Gastrocnemius medialis (tissue), 4 donors: ENCODE measurements at regions not wholly inside any gene's neighbourhood (a gene's known extent, or its start where the extent isn't known, plus 50 kb on each side); places are given as distances from the start of the nearest gene placed in this dataset.

Experiments used
- ATAC-seq, 2 donors: fragments of 150-250 bp; one replicate each; pipeline ENCODE4 v1.9.1; 2016
- DNase-seq, 2 donors: peaks; one replicate each; pipeline ENCODE4 v3.0.0-alpha.2; 2019
- H3K27ac ChIP-seq, 4 donors: fragments of 200-600 bp; sonication (generic); 1 replicate in 1 of 4; 2 replicates in 3 of 4; pipeline ENCODE4 v1.5.1; 2016 to 2018; ENCODE audit warnings: mild to moderate bottlenecking in 2 of 4, moderate library complexity in 1 of 4
- H3K27me3 ChIP-seq, 3 donors: fragments of 200-600 bp; sonication (generic) in 2 of 3; 1 replicate in 1 of 3; 2 replicates in 2 of 3; pipeline versions ENCODE4 v1.5.1 to v1.6.0; 2016 to 2019; ENCODE audit warnings: mild to moderate bottlenecking in 1 of 3, moderate library complexity in 1 of 3
- H3K36me3 ChIP-seq, 2 donors: fragments of 200-600 bp; sonication (generic) in 1 of 2; one replicate each; pipeline ENCODE4 v1.5.1; 2017 to 2018
- H3K4me1 ChIP-seq, 2 donors: fragments of 200-600 bp; sonication (generic) in 1 of 2; one replicate each; pipeline ENCODE4 v1.5.1; 2016 to 2017; ENCODE audit warnings: mild to moderate bottlenecking in 2 of 2
- H3K4me3 ChIP-seq, 4 donors: fragments of 200-600 bp; sonication (generic) in 3 of 4; 1 replicate in 1 of 4; 2 replicates in 3 of 4; pipeline ENCODE4 v1.5.1; 2016 to 2019; ENCODE audit warnings: mild to moderate bottlenecking in 2 of 4
- H3K9me3 ChIP-seq, 3 donors: fragments of 200-600 bp; sonication (generic) in 2 of 3; 1 replicate in 1 of 3; 2 replicates in 2 of 3; pipeline ENCODE4 v1.5.1; 2016 to 2019
- CTCF ChIP-seq, 5 experiments: fragments of 450-650 bp in 3 of 5; fragments of 200-600 bp in 2 of 5; sonication (generic) in 2 of 5; IDR thresholded peaks in 4 of 5; conservative IDR thresholded peaks in 1 of 5; 1 replicate in 4 of 5; 2 replicates in 1 of 5; pipeline ENCODE4 v1.5.1; 2016 to 2019; ENCODE audit warnings: antibody characterized with exemption in 5 of 5, mild to moderate bottlenecking in 3 of 5, moderate library complexity in 3 of 5
- POLR2A ChIP-seq, 2 donors: fragments of 450-650 bp; IDR thresholded peaks; one replicate each; pipeline ENCODE4 v1.6.1; 2017; ENCODE audit warnings: antibody characterized with exemption in 2 of 2, mild to moderate bottlenecking in 2 of 2, moderate library complexity in 2 of 2
- in situ Hi-C, 4 donors: fragments of 200-750 bp; cut with MboI; loops; one replicate each; pipeline versions ENCODE4 v1.15.0 to v1.8.0; 2017; ENCODE audit warnings: low sequenced_read_pairs in 4 of 4
- intact Hi-C: fragments of 100-400 bp; cut with DNase I; formaldehyde crosslinking; loops from one replicate; pipeline ENCODE4 v1.15.1; 2023; ENCODE audit warnings: low total_unique reads

- no peak overlapping the region for H3K4me3 ChIP-seq
- no peak overlapping the region for H3K27ac ChIP-seq
- DNase-seq (no peak), ATAC-seq (no peak)
- H3K4me1 ChIP-seq: no peaks in the 10 kb centered on the region
- in situ Hi-C loops: no loop called here
- H3K36me3 ChIP-seq: no peaks in the 10 kb centered on the region
- intact Hi-C loops: no loop called here
- TF ChIP-seq POLR2A (IDR thresholded peaks at IDR 0.05) (no peak), CTCF (IDR thresholded peaks at IDR 0.05 in 4 of 5, conservative IDR thresholded peaks at IDR 0.05 in 1 of 5) (no peak)
- H3K27me3 ChIP-seq: no peaks in the 10 kb centered on the region
- no peaks in the 10 kb centered on the region for H3K9me3 ChIP-seq
Observed at GRCh38 chr12:89845767-89846166, 137.1 kb upstream of the ATP2B1 start.

GRCh38 chr12:89845366-89845765, 136.7 kb upstream of the ATP2B1 start:
- Histone ChIP-seq H3K4me1 (no peaks in the 10 kb centered on the region), H3K36me3 (no peaks in the 10 kb centered on the region), H3K27ac (no peak overlapping the region), H3K9me3 (no peaks in the 10 kb centered on the region), H3K4me3 (no peak overlapping the region), H3K27me3 (no peaks in the 10 kb centered on the region)
- DNase-seq: no peak
- intact Hi-C loops: no loop called here
- no peak for ATAC-seq
- in situ Hi-C loops: no loop called here
- no peak for TF ChIP-seq POLR2A (IDR thresholded peaks at IDR 0.05)
- no peak for TF ChIP-seq CTCF (IDR thresholded peaks at IDR 0.05 in 4 of 5, conservative IDR thresholded peaks at IDR 0.05 in 1 of 5)

GRCh38 chr12:89844539-89844938, 135.9 kb upstream of the ATP2B1 start:
- no peaks in the 10 kb centered on the region for H3K4me1 ChIP-seq
- no peaks in the 10 kb centered on the region for H3K9me3 ChIP-seq
- no peak for TF ChIP-seq CTCF (IDR thresholded peaks at IDR 0.05 in 4 of 5, conservative IDR thresholded peaks at IDR 0.05 in 1 of 5)
- no peak for TF ChIP-seq POLR2A (IDR thresholded peaks at IDR 0.05)
- no peaks in the 10 kb centered on the region for H3K27me3 ChIP-seq
- H3K36me3 ChIP-seq: no peaks in the 10 kb centered on the region
- H3K4me3 ChIP-seq: no peak overlapping the region
- in situ Hi-C loops: no loop called here
- ATAC-seq (no peak), DNase-seq (no peak)
- intact Hi-C loops: no loop called here
- H3K27ac ChIP-seq: no peak overlapping the region

GRCh38 chr12:89840162-89840922, 131.7 kb upstream of the ATP2B1 start:
- ATAC-seq (no peak), DNase-seq (no peak)
- Histone ChIP-seq H3K4me3 (no peak overlapping the region), H3K36me3 (no peaks in the 10 kb centered on the region), H3K9me3 (no peaks in the 10 kb centered on the region), H3K27me3 (no peaks in the 10 kb centered on the region), H3K27ac (no peak overlapping the region), H3K4me1 (no peaks in the 10 kb centered on the region)
- in situ Hi-C loops: no loop called here
- intact Hi-C loops: no loop called here
- TF ChIP-seq POLR2A (IDR thresholded peaks at IDR 0.05) (no peak), CTCF (IDR thresholded peaks at IDR 0.05 in 4 of 5, conservative IDR thresholded peaks at IDR 0.05 in 1 of 5) (no peak)

- intact Hi-C loops: no loop called here
- ATAC-seq: no peak
- Histone ChIP-seq H3K4me1 (no peaks in the 10 kb centered on the region), H3K9me3 (no peaks in the 10 kb centered on the region), H3K4me3 (no peak overlapping the region), H3K27me3 (no peaks in the 10 kb centered on the region), H3K27ac (no peak overlapping the region), H3K36me3 (no peaks in the 10 kb centered on the region)
- DNase-seq: no peak
- in situ Hi-C loops: no loop called here
- no peak for TF ChIP-seq CTCF (IDR thresholded peaks at IDR 0.05 in 4 of 5, conservative IDR thresholded peaks at IDR 0.05 in 1 of 5)
- no peak for TF ChIP-seq POLR2A (IDR thresholded peaks at IDR 0.05)
Observed at GRCh38 chr12:89839444-89839843, 130.8 kb upstream of the ATP2B1 start.
